Activated effector memory CD4-positive, alpha-beta T cell treated with anti-CD3 and anti-CD28 coated beads, Interleukin-2, amount 50 U/mL, for 16 hours (primary cell): ENCODE measurements at regions not wholly inside any gene's neighbourhood (a gene's known extent, or its start where the extent isn't known, plus 50 kb on each side); places are given as distances from the start of the nearest gene placed in this dataset.
"Not testable (repeated sequence)": the region's sequence is repeated elsewhere in the genome, so short reads cannot be mapped to it uniquely, and the experiment has no call there.

Experiments used
- DNase-seq: peaks from one replicate; pipeline ENCODE4 v3.0.0-alpha.2; 2020

- no peak for DNase-seq
Observed at GRCh38 chr20:40861427-40862008, 167.1 kb upstream of the TOP1 start.

GRCh38 chr20:40863355-40863919 lies 165.2 kb upstream of the TOP1 start:
- DNase-seq, result no peak

GRCh38 chr20:40864470-40864869 lies 164.2 kb upstream of the TOP1 start:
- no peak for DNase-seq

GRCh38 chr20:40865095-40865494 lies 163.5 kb upstream of the TOP1 start:
- DNase-seq, result no peak

- no peak for DNase-seq
Observed at GRCh38 chr20:40866056-40866455, 162.6 kb upstream of the TOP1 start.

- DNase-seq, result no peak
Observed at GRCh38 chr20:40868551-40869217, 159.9 kb upstream of the TOP1 start.

GRCh38 chr20:40869218-40870147 lies 159.1 kb upstream of the TOP1 start:
- no peak for DNase-seq

- no peak for DNase-seq
Observed at GRCh38 chr20:40875116-40876085, 153.2 kb upstream of the TOP1 start.

- DNase-seq, result not testable (repeated sequence)
Observed at GRCh38 chr20:40878099-40878498, 150.5 kb upstream of the TOP1 start.

- no peak for DNase-seq
Observed at GRCh38 chr20:40880063-40880728, 148.4 kb upstream of the TOP1 start.

GRCh38 chr20:40880729-40881109 lies 147.9 kb upstream of the TOP1 start:
- no peak for DNase-seq

- no peak for DNase-seq
Observed at GRCh38 chr20:40882152-40882551, 146.5 kb upstream of the TOP1 start.

GRCh38 chr20:40883097-40883496 lies 145.5 kb upstream of the TOP1 start:
- DNase-seq, result no peak

GRCh38 chr20:40887105-40887504 lies 141.5 kb upstream of the TOP1 start:
- no peak for DNase-seq

- not testable (repeated sequence) for DNase-seq
Observed at GRCh38 chr20:40889266-40889665, 139.4 kb upstream of the TOP1 start.

- no peak for DNase-seq
Observed at GRCh38 chr20:40890181-40890580, 138.4 kb upstream of the TOP1 start.

GRCh38 chr20:40890635-40891034 lies 138.0 kb upstream of the TOP1 start:
- no peak for DNase-seq

- DNase-seq, result no peak
Observed at GRCh38 chr20:40891351-40891750, 137.3 kb upstream of the TOP1 start.

- no peak for DNase-seq
Observed at GRCh38 chr20:40892642-40893041, 136.0 kb upstream of the TOP1 start.

- DNase-seq, result no peak
Observed at GRCh38 chr20:40893610-40894236, 134.9 kb upstream of the TOP1 start.

- DNase-seq, result no peak
Observed at GRCh38 chr20:40894237-40894630, 134.4 kb upstream of the TOP1 start.
